OCI-LY3 (cell line): ENCODE measurements at regions not wholly inside any gene's neighbourhood (a gene's known extent, or its start where the extent isn't known, plus 50 kb on each side); places are given as distances from the start of the nearest gene placed in this dataset.
"Not testable (repeated sequence)": the region's sequence is repeated elsewhere in the genome, so short reads cannot be mapped to it uniquely, and the experiment has no call there.

Experiments used
- H2AFZ ChIP-seq: fragments of 200-600, 300-600 bp; shearing (Covaris generic); 2 replicates; pipeline ENCODE4 v1.6.0; 2014; ENCODE audit warnings: antibody characterized with exemption, low read depth, low read length
- H3K27ac ChIP-seq: fragments of 200-600, 300-600 bp; sonication (generic); 2 replicates; pipeline ENCODE4 v1.5.1; 2014; ENCODE audit warnings: mild to moderate bottlenecking, low read length, moderate library complexity, mixed read lengths
- H3K27me3 ChIP-seq: fragments of 200-600, 300-600 bp; sonication (generic); 2 replicates; pipeline ENCODE4 v1.6.1; 2014; ENCODE audit warnings: low read depth, low read length, mixed read lengths
- H3K36me3 ChIP-seq: fragments of 200-600, 300-600 bp; sonication (generic); replicated peaks from 2 replicates; pipeline ENCODE3; 2014; ENCODE audit warnings: low read depth, low read length, mixed read lengths
- H3K4me1 ChIP-seq: fragments of 300-600, 200-600 bp; sonication (generic); 2 replicates; pipeline ENCODE4 v1.6.1; 2014; ENCODE audit warnings: low read length, mixed read lengths
- H3K4me2 ChIP-seq: fragments of 200-600, 300-600 bp; sonication (generic); 2 replicates; pipeline ENCODE4 v1.6.1; 2014; ENCODE audit warnings: low read length, mixed read lengths
- H3K4me3 ChIP-seq: fragments of 300-600, 200-600 bp; sonication (generic); 2 replicates; pipeline ENCODE4 v1.5.1; 2014; ENCODE audit warnings: antibody characterized with exemption, mild to moderate bottlenecking, low read length, moderate library complexity
- H3K79me2 ChIP-seq: fragments of 300-600, 200-600 bp; shearing (Covaris generic); 2 replicates; pipeline ENCODE4 v1.6.1; 2014; ENCODE audit warnings: mild to moderate bottlenecking, low read length, mixed read lengths
- H3K9ac ChIP-seq: fragments of 300-600, 200-600 bp; shearing (Covaris generic); 2 replicates; pipeline ENCODE4 v1.6.0; 2014; ENCODE audit warnings: mild to moderate bottlenecking, low read length, moderate library complexity
- H3K9me3 ChIP-seq: fragments of 200-600, 300-600 bp; shearing (Covaris generic); 2 replicates; pipeline ENCODE4 v1.6.1; 2014; ENCODE audit warnings: low read length, mixed read lengths; ENCODE audit not compliant: insufficient read depth
- H4K20me1 ChIP-seq: fragments of 200-600, 300-600 bp; sonication (generic); 2 replicates; pipeline ENCODE4 v1.6.1; 2016; ENCODE audit warnings: low read length, mixed read lengths; ENCODE audit not compliant: insufficient read depth
- EZH2phosphoT487 ChIP-seq: fragments of 200-600 bp; shearing (Covaris generic); IDR thresholded peaks from 2 replicates; pipeline ENCODE4 v1.6.1; 2018; ENCODE audit warnings: antibody characterized with exemption, mixed run types, low read depth
- TF ChIP-seq, protein P1 (sequence below): fragments of 200-600, 300-600 bp; sonication (generic); IDR thresholded peaks from 2 replicates; pipeline ENCODE4 v1.5.1; 2014; ENCODE audit warnings: antibody characterized with exemption, low read length, low read depth

DNA sequence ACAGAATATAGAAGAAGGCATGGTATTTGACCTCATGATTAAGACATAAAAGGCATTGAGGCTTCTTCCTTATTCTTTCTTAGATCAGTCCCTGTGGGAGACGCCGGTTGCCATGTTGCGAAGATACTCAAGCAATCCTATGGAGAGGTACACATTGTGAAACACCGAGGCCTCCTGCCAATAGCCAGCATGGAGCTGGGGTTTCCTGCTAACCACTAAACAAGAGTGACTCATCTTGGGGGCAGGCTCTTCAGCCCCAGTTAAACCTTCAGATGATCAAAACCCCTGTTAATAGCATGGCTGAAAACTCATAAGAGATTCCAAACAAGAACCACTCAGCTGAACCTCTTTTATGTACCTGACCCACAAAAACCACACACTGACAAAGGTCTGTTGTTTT, 478.8 kb downstream of the CD83 start:
- Histone ChIP-seq H3K9ac (no peak overlapping the region), H3K27me3 (no peaks in the 10 kb centered on the region), H3K79me2 (no peaks in the 10 kb centered on the region), H3K4me3 (no peak overlapping the region), H3K4me2 (no peak overlapping the region), H3K4me1 (peaks cover 7% of the 10 kb centered on the region; the same call in 1 of the 2 replicates), H4K20me1 (no peaks in the 10 kb centered on the region), H2AFZ (no peak overlapping the region), H3K36me3 (no peaks in the 10 kb centered on the region), H3K27ac (no peak overlapping the region), H3K9me3 (no peaks in the 10 kb centered on the region)
- TF ChIP-seq, protein P1, sequence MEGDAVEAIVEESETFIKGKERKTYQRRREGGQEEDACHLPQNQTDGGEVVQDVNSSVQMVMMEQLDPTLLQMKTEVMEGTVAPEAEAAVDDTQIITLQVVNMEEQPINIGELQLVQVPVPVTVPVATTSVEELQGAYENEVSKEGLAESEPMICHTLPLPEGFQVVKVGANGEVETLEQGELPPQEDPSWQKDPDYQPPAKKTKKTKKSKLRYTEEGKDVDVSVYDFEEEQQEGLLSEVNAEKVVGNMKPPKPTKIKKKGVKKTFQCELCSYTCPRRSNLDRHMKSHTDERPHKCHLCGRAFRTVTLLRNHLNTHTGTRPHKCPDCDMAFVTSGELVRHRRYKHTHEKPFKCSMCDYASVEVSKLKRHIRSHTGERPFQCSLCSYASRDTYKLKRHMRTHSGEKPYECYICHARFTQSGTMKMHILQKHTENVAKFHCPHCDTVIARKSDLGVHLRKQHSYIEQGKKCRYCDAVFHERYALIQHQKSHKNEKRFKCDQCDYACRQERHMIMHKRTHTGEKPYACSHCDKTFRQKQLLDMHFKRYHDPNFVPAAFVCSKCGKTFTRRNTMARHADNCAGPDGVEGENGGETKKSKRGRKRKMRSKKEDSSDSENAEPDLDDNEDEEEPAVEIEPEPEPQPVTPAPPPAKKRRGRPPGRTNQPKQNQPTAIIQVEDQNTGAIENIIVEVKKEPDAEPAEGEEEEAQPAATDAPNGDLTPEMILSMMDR = no peak
- TF ChIP-seq EZH2phosphoT487 = no peak

- no peak for TF ChIP-seq EZH2phosphoT487
- TF ChIP-seq, protein P1 = no peak
- H3K27me3 ChIP-seq = no peaks in the 10 kb centered on the region
- H3K4me2 ChIP-seq = no peak overlapping the region
- peaks cover 7% of the 10 kb centered on the region; the same call in 1 of the 2 replicates for H3K4me1 ChIP-seq
- H3K9ac ChIP-seq = no peak overlapping the region
- H3K36me3 ChIP-seq = no peaks in the 10 kb centered on the region
- no peak overlapping the region for H3K4me3 ChIP-seq
- H2AFZ ChIP-seq = no peak overlapping the region
- no peak overlapping the region for H3K27ac ChIP-seq
- H4K20me1 ChIP-seq = no peaks in the 10 kb centered on the region
- no peaks in the 10 kb centered on the region for H3K79me2 ChIP-seq
- H3K9me3 ChIP-seq = no peaks in the 10 kb centered on the region
Measured at GRCh38 chr6:14597090-14597489, 479.5 kb downstream of the CD83 start.

DNA sequence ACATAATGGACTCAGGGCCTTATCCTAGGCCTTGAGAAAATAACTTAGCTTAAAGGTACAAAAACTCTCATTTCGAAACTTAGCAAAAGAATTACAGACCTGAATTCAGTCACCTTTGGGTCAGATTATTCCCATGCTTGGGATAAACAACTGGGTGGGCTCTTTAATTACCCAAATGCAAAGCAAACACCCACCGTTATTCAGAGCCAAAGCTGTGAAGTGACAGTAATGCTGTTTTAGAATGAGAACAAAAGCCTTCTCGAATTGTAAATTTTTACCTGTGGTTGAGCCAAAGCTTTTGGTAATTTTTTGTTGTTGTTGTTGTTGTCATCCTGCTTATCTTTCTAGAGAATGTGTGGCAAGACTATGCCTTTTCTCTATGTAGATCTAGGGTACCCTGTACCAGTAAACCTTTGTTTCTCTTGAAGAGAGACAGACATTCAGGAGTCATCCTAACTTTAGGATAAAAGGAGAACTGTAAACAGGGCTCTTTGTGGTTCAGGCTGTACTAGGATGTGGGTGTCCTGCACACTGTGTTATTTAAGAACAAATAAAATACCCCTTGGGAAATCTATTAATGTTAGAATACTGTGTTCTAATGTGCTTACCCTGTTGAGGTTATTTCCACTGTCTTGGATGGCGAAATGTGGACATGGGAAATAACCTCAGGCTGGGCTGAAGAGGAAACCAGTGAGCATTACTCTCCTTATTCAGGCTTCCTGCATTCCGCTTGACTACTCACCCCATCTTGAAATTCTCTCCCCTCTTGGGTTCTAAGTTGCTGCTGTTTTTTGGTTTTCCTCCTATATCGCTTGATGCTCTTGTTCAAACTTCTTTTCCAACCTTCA, 480.7 kb downstream of the CD83 start:
- no peak overlapping the region for H3K4me3 ChIP-seq
- no peak overlapping the region for H2AFZ ChIP-seq
- H3K79me2 ChIP-seq = no peaks in the 10 kb centered on the region
- H3K4me1 ChIP-seq = peaks cover 7% of the 10 kb centered on the region; the same call in 1 of the 2 replicates
- no peak for TF ChIP-seq EZH2phosphoT487
- TF ChIP-seq, protein P1 = no peak
- H3K27ac ChIP-seq = no peak overlapping the region
- no peaks in the 10 kb centered on the region for H3K9me3 ChIP-seq
- H3K36me3 ChIP-seq = no peaks in the 10 kb centered on the region
- no peaks in the 10 kb centered on the region for H3K27me3 ChIP-seq
- no peaks in the 10 kb centered on the region for H4K20me1 ChIP-seq
- no peak overlapping the region for H3K4me2 ChIP-seq
- no peak overlapping the region for H3K9ac ChIP-seq

GRCh38 chr6:14600306-14600705, 482.7 kb downstream of the CD83 start:
- H3K79me2 ChIP-seq, H3K36me3 ChIP-seq, H3K4me3 ChIP-seq, H3K9ac ChIP-seq, H3K9me3 ChIP-seq, H3K4me1 ChIP-seq, H3K4me2 ChIP-seq, H3K27me3 ChIP-seq, H4K20me1 ChIP-seq, H2AFZ ChIP-seq, H3K27ac ChIP-seq: not testable (repeated sequence)
